B cell (primary cell): ENCODE measurements at regions not wholly inside any gene's neighbourhood (a gene's known extent, or its start where the extent isn't known, plus 50 kb on each side); places are given as distances from the start of the nearest gene placed in this dataset.
A peak's percentile ranks its signal among the peaks of the same experiment; 100 is the strongest.

ENCODE experiments used
- ATAC-seq: fragments of 200-7000 bp; cut with Tn5 transposase; one replicate; pipeline ENCODE4 v1.10.0; 2021; ENCODE audit warnings: low read depth, mild to moderate bottlenecking, moderate number of reproducible peaks, moderate library complexity
- CTCF ChIA-PET: fragments of 350-600 bp; sonication (Branson Sonifier 250); formaldehyde crosslinking; loops from one replicate; lab custom pipeline; 2021; ENCODE audit warnings: antibody characterized with exemption, inconsistent platforms; lab: Charles Lee
- POLR2A ChIA-PET: fragments of 350-600 bp; sonication (Branson Sonifier 250); formaldehyde crosslinking; loops from one replicate; lab custom pipeline; 2021; ENCODE audit warnings: antibody characterized with exemption; lab: Charles Lee
- DNase-seq: peaks from one replicate; pipeline ENCODE4 v3.0.0; 2013
- H2AFZ ChIP-seq: 2 replicates; pipeline ENCODE4 v1.6.1; 2012; ENCODE audit warnings: mild to moderate bottlenecking, low read depth, low read length; ENCODE audit not compliant: insufficient read depth, poor library complexity, severe bottlenecking
- H3K27ac ChIP-seq, 2 donors: 1 replicate in 1 of 2; 2 replicates in 1 of 2; pipeline ENCODE4 v1.5.1; 2012 to 2013; ENCODE audit warnings: low read length in 2 of 2, mild to moderate bottlenecking in 2 of 2, moderate library complexity in 1 of 2
- H3K27me3 ChIP-seq, 4 experiments: fragments of 200-600 bp in 1 of 4; sonication (generic) in 1 of 4; replicated peaks in 1 of 4; 1 replicate in 2 of 4; 2 replicates in 2 of 4; pipeline versions ENCODE4 v1.6.1 to v1.7.0; 2013 to 2016; ENCODE audit warnings: low read length in 3 of 4, mild to moderate bottlenecking in 2 of 4, mixed read lengths in 1 of 4, moderate library complexity in 1 of 4; ENCODE audit not compliant: insufficient read depth in 4 of 4, control insufficient read depth in 3 of 4; ENCODE audit errors: control extremely low read depth in 1 of 4
- H3K36me3 ChIP-seq, 2 experiments: replicated peaks in 1 of 2; 1 replicate in 1 of 2; 2 replicates in 1 of 2; pipeline versions ENCODE4 v1.6.1 to v1.7.1; 2013; ENCODE audit warnings: low read length in 1 of 2; ENCODE audit not compliant: insufficient read depth in 2 of 2, control insufficient read depth in 1 of 2; ENCODE audit errors: control extremely low read depth in 1 of 2, extremely low read depth in 1 of 2
- H3K4me1 ChIP-seq, 2 donors: fragments of 200-600 bp in 1 of 2; sonication (generic) in 1 of 2; 1 replicate in 1 of 2; 2 replicates in 1 of 2; pipeline versions ENCODE4 v1.5.1 to v1.6.1; 2013 to 2017; ENCODE audit warnings: low read length in 2 of 2; ENCODE audit not compliant: control insufficient read depth in 2 of 2, insufficient read depth in 2 of 2
- H3K4me2 ChIP-seq: replicated peaks from 2 replicates; pipeline ENCODE3; 2012; ENCODE audit warnings: mild to moderate bottlenecking, low read depth, low read length; ENCODE audit not compliant: poor library complexity, severe bottlenecking
- H3K4me3 ChIP-seq, 5 experiments: fragments of 200-600 bp in 1 of 5; sonication (generic) in 1 of 5; 1 replicate in 3 of 5; 2 replicates in 2 of 5; pipeline versions ENCODE4 v1.5.1 to v1.7.0; 2011 to 2016; ENCODE audit warnings: low read length in 4 of 5, mild to moderate bottlenecking in 4 of 5, low read depth in 2 of 5, control low read depth in 1 of 5, moderate library complexity in 1 of 5; ENCODE audit not compliant: insufficient read depth in 1 of 5; ENCODE audit errors: control extremely low read depth in 1 of 5, extremely low read depth in 1 of 5
- H3K79me2 ChIP-seq: fragments of 200-600 bp; sonication (generic); one replicate; pipeline ENCODE4 v1.6.0; 2016; ENCODE audit warnings: low read length; ENCODE audit not compliant: control insufficient read depth, insufficient read depth
- H3K9ac ChIP-seq: fragments of 200-600 bp; sonication (generic); 2 replicates; pipeline ENCODE4 v1.6.1; 2017; ENCODE audit warnings: mild to moderate bottlenecking, low read length, moderate library complexity
- H3K9me3 ChIP-seq, 3 donors: one replicate each; pipeline versions ENCODE4 v1.6.1 to v1.7.1; 2013; ENCODE audit warnings: low read length in 2 of 3; ENCODE audit not compliant: control insufficient read depth in 2 of 3, insufficient read depth in 1 of 3; ENCODE audit errors: control extremely low read depth in 1 of 3
- H4K20me1 ChIP-seq: 2 replicates; pipeline ENCODE4 v1.6.0; 2012; ENCODE audit warnings: mild to moderate bottlenecking, low read length; ENCODE audit not compliant: insufficient read depth, control insufficient read depth, poor library complexity, severe bottlenecking
- H3K27ac Mint-ChIP-seq: one replicate; pipeline ENCODE4 v1.8.0; 2021; ENCODE audit warnings: mixed read lengths
- H3K27me3 Mint-ChIP-seq: one replicate; pipeline ENCODE4 v1.8.0; 2021; ENCODE audit warnings: mixed read lengths
- H3K4me1 Mint-ChIP-seq: one replicate; pipeline ENCODE4 v1.8.0; 2021; ENCODE audit warnings: mixed read lengths
- H3K4me3 Mint-ChIP-seq: one replicate; pipeline ENCODE4 v1.8.0; 2021; ENCODE audit warnings: mixed read lengths
- H3K9me3 Mint-ChIP-seq: one replicate; pipeline ENCODE4 v1.8.0; 2022; ENCODE audit warnings: mixed read lengths; ENCODE audit not compliant: insufficient read depth
- CTCF ChIP-seq: fragments of 200-600 bp; IDR thresholded peaks from one replicate; pipeline ENCODE4 v1.8.0; 2022; ENCODE audit warnings: antibody characterized with exemption, mild to moderate bottlenecking
- EZH2 ChIP-seq: IDR thresholded peaks from 2 replicates; pipeline ENCODE4 v1.6.1; 2012; ENCODE audit warnings: borderline replicate concordance, low read depth, mild to moderate bottlenecking, moderate library complexity, low read length; ENCODE audit not compliant: insufficient read depth, poor library complexity, severe bottlenecking
- WGBS: methylation state at CpG from one replicate; pipeline ENCODE4 v1.1.5; 2013; ENCODE audit warnings: missing lambda C conversion rate; ENCODE audit not compliant: insufficient coverage; 5-methylcytosine and 5-hydroxymethylcytosine counted together
- intact Hi-C: fragments of 100-400 bp; cut with micrococcal nuclease; formaldehyde crosslinking; loops from one replicate; pipeline ENCODE4 v1.10.0; 2022

GRCh38 chr17:77321649-77322513, 181.1 kb downstream of the SEC14L1 start:
- peak overlapping the region; percentile 82 for H3K4me2 ChIP-seq
- Mint-ChIP-seq H3K4me1 (peaks cover 77% of the 10 kb centered on the region), H3K27me3 (no peaks in the 10 kb centered on the region), H3K4me3 (peak overlapping the region; percentile 93), H3K27ac (peak overlapping the region; percentile 90), H3K9me3 (peaks cover 3% of the 10 kb centered on the region)
- no peaks in the 10 kb centered on the region for H3K27me3 ChIP-seq
- ChIA-PET CTCF (interaction anchor here (0.5 to 2.6 kb wide), 6 partner anchors 9 to 557 kb away, joined by 3 to 12 read pairs (median 4); no protein-coding TSS in a partner anchor), POLR2A (interaction anchor here (0.7 to 4.3 kb wide), 10 partner anchors 10 to 234 kb away, joined by 3 to 31 read pairs (median 5); no protein-coding TSS in a partner anchor)
- 75% methylated on average over 31 of the region's 35 CpGs for WGBS
- H3K4me3 ChIP-seq = peak overlapping the region; percentile 8 to 46 (median 44)
- TF ChIP-seq EZH2 = no peak
- no peak for TF ChIP-seq CTCF
- no peaks in the 10 kb centered on the region for H3K36me3 ChIP-seq
- H3K4me1 ChIP-seq = peaks cover 78 to 82% of the 10 kb centered on the region in 2 donors
- ATAC-seq = no peak
- peak overlapping the region; percentile 82 to 87 for H3K27ac ChIP-seq
- intact Hi-C loops = no loop called here
- peak overlapping the region; percentile 56 for H3K9ac ChIP-seq
- no peak for DNase-seq
- no peaks in the 10 kb centered on the region for H4K20me1 ChIP-seq
- H2AFZ ChIP-seq = peak overlapping the region; percentile 64
- H3K79me2 ChIP-seq = no peaks in the 10 kb centered on the region
- peaks cover 0 to 16% (median 0%) of the 10 kb centered on the region in 3 donors for H3K9me3 ChIP-seq
